RWPE1 (cell line): ENCODE measurements at regions not wholly inside any gene's neighbourhood (a gene's known extent, or its start where the extent isn't known, plus 50 kb on each side); places are given as distances from the start of the nearest gene placed in this dataset.

ENCODE experiments used
- CTCF ChIA-PET: fragments of 350-600 bp; sonication (Branson Sonifier 250); formaldehyde crosslinking; extraction: SDS; loops from one replicate; lab custom pipeline; 2021; lab: Yijun Ruan, JAX
- POLR2A ChIA-PET: fragments of 400-600 bp; formaldehyde crosslinking; extraction: SDS; loops from one replicate; lab custom pipeline; 2020; ENCODE audit warnings: antibody characterized with exemption; ENCODE audit not compliant: low non-redundant PET; lab: Yijun Ruan, JAX
- DNase-seq: peaks from one replicate; pipeline ENCODE4 v3.0.0; 2012; ENCODE audit warnings: low spot score
- H3K27ac ChIP-seq: fragments of 450-650 bp; 2 replicates; pipeline ENCODE4 v1.5.1; 2017
- TF ChIP-seq, protein P1 (sequence below): fragments of 450-650 bp; conservative IDR thresholded peaks from 2 replicates; pipeline ENCODE4 v1.5.1; 2017; ENCODE audit warnings: low read depth, mild to moderate bottlenecking

GRCh38 chrX:125709532-125709931 lies 389.9 kb downstream of the TEX13C start:
- TF ChIP-seq, protein P1, sequence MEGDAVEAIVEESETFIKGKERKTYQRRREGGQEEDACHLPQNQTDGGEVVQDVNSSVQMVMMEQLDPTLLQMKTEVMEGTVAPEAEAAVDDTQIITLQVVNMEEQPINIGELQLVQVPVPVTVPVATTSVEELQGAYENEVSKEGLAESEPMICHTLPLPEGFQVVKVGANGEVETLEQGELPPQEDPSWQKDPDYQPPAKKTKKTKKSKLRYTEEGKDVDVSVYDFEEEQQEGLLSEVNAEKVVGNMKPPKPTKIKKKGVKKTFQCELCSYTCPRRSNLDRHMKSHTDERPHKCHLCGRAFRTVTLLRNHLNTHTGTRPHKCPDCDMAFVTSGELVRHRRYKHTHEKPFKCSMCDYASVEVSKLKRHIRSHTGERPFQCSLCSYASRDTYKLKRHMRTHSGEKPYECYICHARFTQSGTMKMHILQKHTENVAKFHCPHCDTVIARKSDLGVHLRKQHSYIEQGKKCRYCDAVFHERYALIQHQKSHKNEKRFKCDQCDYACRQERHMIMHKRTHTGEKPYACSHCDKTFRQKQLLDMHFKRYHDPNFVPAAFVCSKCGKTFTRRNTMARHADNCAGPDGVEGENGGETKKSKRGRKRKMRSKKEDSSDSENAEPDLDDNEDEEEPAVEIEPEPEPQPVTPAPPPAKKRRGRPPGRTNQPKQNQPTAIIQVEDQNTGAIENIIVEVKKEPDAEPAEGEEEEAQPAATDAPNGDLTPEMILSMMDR, result no peak
- ChIA-PET POLR2A (no interaction called here), CTCF (no interaction called here)
- DNase-seq, result no peak
- H3K27ac ChIP-seq, result no peak overlapping the region

DNA sequence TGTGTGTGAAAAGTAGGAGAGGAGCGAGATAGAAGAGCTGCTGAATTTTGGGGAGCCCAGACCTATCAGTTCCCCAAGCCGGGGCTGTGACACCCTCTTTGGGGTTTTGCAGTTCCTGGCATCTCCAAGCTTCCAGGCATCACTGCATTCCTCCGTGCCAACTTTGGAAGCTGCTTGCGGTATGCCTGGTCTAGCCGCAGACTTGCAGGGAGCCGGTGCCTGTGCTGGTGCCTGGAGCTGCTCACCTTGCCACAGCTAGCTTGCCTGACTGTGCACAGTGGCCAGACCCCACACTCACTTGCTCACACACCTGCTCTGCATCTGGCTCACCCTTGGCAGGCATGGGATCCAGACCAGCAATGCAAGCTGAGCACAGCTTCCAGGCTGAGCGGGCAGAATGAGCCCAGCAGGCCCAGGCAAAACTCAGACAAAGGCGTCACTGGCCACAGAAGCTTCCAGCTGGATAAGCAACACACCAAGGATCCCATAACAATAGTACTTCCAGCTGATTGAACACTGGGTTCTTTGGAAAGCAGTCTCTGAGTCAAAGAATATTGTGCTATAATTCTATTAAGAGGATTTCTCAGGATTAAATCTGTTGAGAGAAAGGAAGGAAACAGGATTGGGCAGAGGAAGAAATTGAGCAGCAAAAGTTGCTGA lies 390.9 kb downstream of the TEX13C start:
- no peak overlapping the region for H3K27ac ChIP-seq
- no peak for DNase-seq
- TF ChIP-seq, protein P1, result no peak
- POLR2A ChIA-PET, result no interaction called here
- CTCF ChIA-PET, result no interaction called here

GRCh38 chrX:125711103-125711502 lies 391.4 kb downstream of the TEX13C start:
- no peak overlapping the region for H3K27ac ChIP-seq
- TF ChIP-seq, protein P1, result no peak
- POLR2A ChIA-PET, result no interaction called here
- no peak for DNase-seq
- CTCF ChIA-PET, result no interaction called here

DNA sequence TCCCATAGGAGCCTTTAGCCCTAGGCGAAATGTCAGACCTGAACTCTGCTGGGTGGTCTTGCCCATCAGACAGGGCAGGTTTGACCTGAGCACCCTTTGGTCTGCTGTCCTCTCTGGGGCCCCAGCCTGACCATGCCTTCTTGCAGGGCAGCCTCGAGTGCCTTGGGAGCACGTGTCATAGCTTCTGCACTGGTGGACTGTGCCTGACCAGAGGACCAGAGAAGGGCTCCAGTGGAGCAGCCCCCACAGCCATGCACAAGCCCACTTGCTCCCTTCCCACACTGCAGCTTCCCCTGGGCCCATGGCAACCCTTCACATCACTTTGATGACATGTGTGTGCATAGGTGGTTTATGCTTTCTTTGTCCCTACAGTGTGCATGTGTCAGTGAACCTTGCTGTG lies 394.0 kb downstream of the TEX13C start:
- TF ChIP-seq, protein P1, result no peak
- no peak for DNase-seq
- ChIA-PET CTCF (interaction anchor here (0.5 kb wide), 1 partner anchor 32 kb away, joined by 3 read pairs; no protein-coding TSS in a partner anchor), POLR2A (no interaction called here)
- H3K27ac ChIP-seq, result no peak overlapping the region

DNA sequence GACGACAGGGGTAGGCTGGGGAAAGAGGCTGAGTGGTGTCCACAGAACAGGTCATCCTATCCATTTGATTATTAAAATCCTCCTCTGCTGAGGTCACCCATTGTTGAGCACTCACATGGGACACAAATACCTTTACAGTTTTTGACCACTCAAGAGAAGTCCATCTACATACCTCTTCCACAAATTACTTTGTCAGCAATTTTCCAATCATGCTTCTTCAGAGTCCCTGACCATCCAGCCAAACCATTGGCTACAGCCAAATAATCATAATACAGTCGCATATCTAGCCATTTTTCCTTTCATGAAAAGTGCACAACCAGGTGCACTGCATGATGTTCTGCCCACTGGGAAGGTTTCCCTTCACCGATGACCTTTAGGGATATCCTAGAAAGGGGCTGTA lies 407.4 kb downstream of the TEX13C start:
- no peak for DNase-seq
- ChIA-PET CTCF (no interaction called here), POLR2A (no interaction called here)
- TF ChIP-seq, protein P1, result no peak
- no peak overlapping the region for H3K27ac ChIP-seq

DNA sequence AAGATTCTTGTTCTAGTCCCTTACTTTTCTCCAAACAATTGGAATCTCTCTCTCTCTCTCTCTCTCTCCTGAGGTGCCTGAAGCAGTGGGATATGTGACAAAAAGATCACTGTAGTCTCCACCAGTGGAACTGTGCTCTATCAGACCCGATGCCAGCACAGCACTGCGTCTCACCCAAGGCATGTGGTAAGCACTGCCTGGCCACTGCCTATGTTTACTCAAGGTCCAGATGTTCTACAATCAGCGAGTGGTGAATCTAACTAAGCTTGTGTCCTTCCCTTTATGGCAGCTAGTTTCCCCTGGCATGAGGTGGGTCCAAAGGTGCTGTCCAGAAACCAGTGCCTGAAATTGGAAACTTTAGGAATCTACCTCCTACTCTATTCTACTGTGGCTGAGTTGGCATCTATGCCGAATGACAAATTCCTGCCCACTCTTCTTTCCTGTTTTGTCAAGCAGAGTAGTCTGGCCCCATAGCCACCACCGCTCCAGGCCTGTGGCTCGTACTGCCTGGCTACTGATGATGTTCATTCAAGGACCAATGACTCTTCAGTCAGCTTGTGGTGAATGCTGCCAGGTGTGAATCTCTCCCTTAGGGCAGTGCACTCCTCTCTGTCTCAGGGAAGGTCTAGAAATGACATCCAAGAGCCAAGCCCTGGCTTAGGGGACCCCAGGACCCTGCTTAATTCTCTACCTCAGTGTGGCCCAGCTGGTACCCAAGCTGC lies 416.5 kb downstream of the TEX13C start:
- POLR2A ChIA-PET, result no interaction called here
- H3K27ac ChIP-seq, result no peak overlapping the region
- CTCF ChIA-PET, result interaction anchor here (0.7 kb wide), 1 partner anchor 491 kb away, joined by 4 read pairs; no protein-coding TSS in a partner anchor
- no peak for DNase-seq
- TF ChIP-seq, protein P1, result no peak
